ENCODE measurements at regions not wholly inside any gene's neighbourhood (a gene's known extent, or its start where the extent isn't known, plus 50 kb on each side); places are given as distances from the start of the nearest gene placed in this dataset.

DNA sequence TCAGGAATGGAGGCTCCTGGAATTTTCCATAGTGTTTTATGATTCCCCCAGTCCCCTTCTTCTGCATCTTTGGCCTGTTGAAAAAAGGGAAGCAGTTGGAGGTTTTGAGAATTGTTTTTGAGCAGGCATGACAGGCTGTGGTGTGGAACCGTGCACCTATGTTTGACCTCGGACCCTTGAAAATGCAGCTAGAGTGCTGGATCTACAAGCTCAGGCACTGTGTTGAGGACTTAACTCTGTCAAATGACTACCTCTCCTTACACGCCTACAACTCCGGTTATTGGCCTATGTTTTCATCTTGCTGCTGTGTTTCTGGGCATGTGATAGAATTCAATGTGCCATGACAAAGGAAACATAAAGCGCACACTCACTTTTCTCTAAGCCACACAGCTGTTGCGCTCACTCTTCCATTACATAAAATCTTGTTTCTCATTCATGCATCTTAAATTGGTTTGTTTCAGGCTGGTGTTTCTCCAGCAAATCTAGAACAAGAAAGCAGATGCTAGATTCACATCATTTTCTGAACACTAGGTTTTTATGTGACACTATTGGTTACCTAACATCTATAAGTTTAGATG is 616.6 kb downstream of the FGF9 start:
- no peaks in the 10 kb centered on the region for H3K27me3 ChIP-seq (ENCODE audit: control insufficient read depth, insufficient read depth, low read length)
- H3K4me3 ChIP-seq (ENCODE audit: insufficient read depth, low read depth, low read length) = no peak overlapping the region
- DNase-seq = no peak
- no peaks in the 10 kb centered on the region for H3K36me3 ChIP-seq (replicated peaks; ENCODE audit: control insufficient read depth, insufficient read depth, low read length)

GRCh38 chr13:22288496-22288895 is 617.6 kb downstream of the FGF9 start:
- no peaks in the 10 kb centered on the region for H3K27me3 ChIP-seq (ENCODE audit: control insufficient read depth, insufficient read depth, low read length)
- no peak overlapping the region for H3K4me3 ChIP-seq (ENCODE audit: insufficient read depth, low read depth, low read length)
- no peak for DNase-seq
- no peaks in the 10 kb centered on the region for H3K36me3 ChIP-seq (replicated peaks; ENCODE audit: control insufficient read depth, insufficient read depth, low read length)

GRCh38 chr13:22289711-22290110 is 618.8 kb downstream of the FGF9 start:
- no peaks in the 10 kb centered on the region for H3K36me3 ChIP-seq (replicated peaks; ENCODE audit: control insufficient read depth, insufficient read depth, low read length)
- DNase-seq = no peak
- no peaks in the 10 kb centered on the region for H3K27me3 ChIP-seq (ENCODE audit: control insufficient read depth, insufficient read depth, low read length)
- H3K4me3 ChIP-seq (ENCODE audit: insufficient read depth, low read depth, low read length) = no peak overlapping the region

- H3K27me3 ChIP-seq (ENCODE audit: control insufficient read depth, insufficient read depth, low read length) = no peaks in the 10 kb centered on the region
- DNase-seq = peak; percentile 17
- H3K4me3 ChIP-seq (ENCODE audit: insufficient read depth, low read depth, low read length) = no peak overlapping the region
- H3K36me3 ChIP-seq (replicated peaks; ENCODE audit: control insufficient read depth, insufficient read depth, low read length) = no peaks in the 10 kb centered on the region; the same call in 1 of the 2 replicates
Measured at GRCh38 chr13:22298530-22298929, 627.7 kb downstream of the FGF9 start.

DNA sequence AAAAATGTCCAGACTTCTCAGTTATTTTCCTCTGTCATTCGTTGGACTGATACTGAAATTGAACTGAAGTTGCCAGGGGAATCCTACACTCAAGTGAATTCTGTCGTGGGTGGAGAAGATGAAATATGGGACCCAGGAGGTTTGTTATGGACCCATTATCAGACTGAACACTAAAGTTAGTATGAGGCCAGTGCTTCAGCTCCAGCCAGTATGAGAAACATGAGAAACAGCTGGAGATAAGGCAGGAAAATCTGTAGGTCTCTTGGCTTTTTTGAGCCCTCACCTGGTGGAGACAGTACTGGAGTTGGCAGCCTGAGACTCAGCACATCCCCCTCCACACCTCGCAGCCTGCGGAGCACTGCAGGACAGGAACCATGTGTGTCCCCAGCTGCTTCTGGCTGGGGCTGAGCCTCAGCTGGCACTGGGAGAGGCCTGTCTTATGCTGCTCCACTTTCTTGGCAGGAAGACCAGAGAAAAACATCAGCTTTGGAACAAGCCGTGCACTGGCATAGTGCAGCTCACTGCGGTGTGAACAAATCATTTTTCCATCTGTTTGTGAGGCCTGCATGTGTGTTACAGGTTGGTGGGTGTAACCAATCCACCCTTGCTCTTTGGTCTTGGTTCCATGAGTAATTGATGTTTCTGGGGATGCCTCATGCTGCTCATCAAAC is 641.0 kb downstream of the FGF9 start:
- Histone ChIP-seq H3K4me3 (ENCODE audit: insufficient read depth, low read depth, low read length) (no peak overlapping the region), H3K27me3 (ENCODE audit: control insufficient read depth, insufficient read depth, low read length) (no peaks in the 10 kb centered on the region), H3K36me3 (replicated peaks; ENCODE audit: control insufficient read depth, insufficient read depth, low read length) (no peaks in the 10 kb centered on the region)
- no peak for DNase-seq

DNA sequence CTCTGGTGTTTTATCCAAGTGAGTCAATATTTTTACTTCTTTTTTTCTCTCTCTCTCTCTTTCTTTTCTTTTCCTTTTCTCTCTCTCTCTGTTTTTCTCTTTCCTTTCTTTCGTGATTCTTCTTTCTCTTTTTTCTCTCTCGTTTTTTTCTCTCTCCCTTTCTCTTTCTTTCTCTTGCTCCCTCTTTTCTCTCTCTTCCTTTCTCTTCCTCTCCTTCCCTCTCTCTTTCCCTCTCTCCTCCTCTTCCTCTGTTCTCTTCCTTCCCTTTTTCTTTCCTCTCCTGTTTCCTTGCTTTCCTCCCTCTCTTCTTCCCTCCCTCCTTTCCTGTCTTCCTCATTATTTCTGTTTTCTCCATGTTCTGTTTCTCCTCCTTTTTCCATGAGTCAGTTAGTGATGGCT is 641.5 kb downstream of the FGF9 start:
- H3K36me3 ChIP-seq (replicated peaks; ENCODE audit: control insufficient read depth, insufficient read depth, low read length) = no peaks in the 10 kb centered on the region
- no peaks in the 10 kb centered on the region for H3K27me3 ChIP-seq (ENCODE audit: control insufficient read depth, insufficient read depth, low read length)
- H3K4me3 ChIP-seq (ENCODE audit: insufficient read depth, low read depth, low read length) = no peak overlapping the region
- DNase-seq = no peak

- no peak overlapping the region for H3K4me3 ChIP-seq (ENCODE audit: insufficient read depth, low read depth, low read length)
- H3K27me3 ChIP-seq (ENCODE audit: control insufficient read depth, insufficient read depth, low read length) = no peaks in the 10 kb centered on the region
- no peaks in the 10 kb centered on the region for H3K36me3 ChIP-seq (replicated peaks; ENCODE audit: control insufficient read depth, insufficient read depth, low read length)
- DNase-seq = no peak
Measured at GRCh38 chr13:22316494-22317025, 645.7 kb downstream of the FGF9 start.

- DNase-seq = no peak
- Histone ChIP-seq H3K27me3 (ENCODE audit: control insufficient read depth, insufficient read depth, low read length) (no peaks in the 10 kb centered on the region), H3K36me3 (replicated peaks; ENCODE audit: control insufficient read depth, insufficient read depth, low read length) (no peaks in the 10 kb centered on the region), H3K4me3 (ENCODE audit: insufficient read depth, low read depth, low read length) (no peak overlapping the region)
Measured at GRCh38 chr13:22320991-22321390, 650.1 kb downstream of the FGF9 start.

DNA sequence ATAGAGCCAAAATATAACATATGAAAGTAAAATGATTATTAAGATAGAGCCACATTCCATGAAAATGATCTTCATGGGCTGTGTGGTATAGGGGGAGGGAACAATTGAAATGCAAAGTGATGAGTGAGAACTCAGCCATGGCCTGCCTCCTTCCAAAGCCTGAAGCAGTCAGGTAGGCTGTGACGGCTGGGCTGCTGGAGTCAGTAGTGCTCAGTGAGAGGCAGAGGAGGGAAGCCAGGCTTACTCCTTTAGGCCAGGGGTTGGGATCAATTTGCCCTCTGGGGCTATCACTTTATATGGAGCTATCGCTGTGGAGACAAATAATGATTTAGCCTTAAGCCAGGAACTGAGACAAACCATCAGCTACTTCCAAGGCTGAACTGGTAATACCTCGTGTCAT is 654.9 kb downstream of the FGF9 start:
- H3K36me3 ChIP-seq (replicated peaks; ENCODE audit: control insufficient read depth, insufficient read depth, low read length) = no peaks in the 10 kb centered on the region
- no peak overlapping the region for H3K4me3 ChIP-seq (ENCODE audit: insufficient read depth, low read depth, low read length)
- H3K27me3 ChIP-seq (ENCODE audit: control insufficient read depth, insufficient read depth, low read length) = no peaks in the 10 kb centered on the region
- peak; percentile 36 for DNase-seq

DNA sequence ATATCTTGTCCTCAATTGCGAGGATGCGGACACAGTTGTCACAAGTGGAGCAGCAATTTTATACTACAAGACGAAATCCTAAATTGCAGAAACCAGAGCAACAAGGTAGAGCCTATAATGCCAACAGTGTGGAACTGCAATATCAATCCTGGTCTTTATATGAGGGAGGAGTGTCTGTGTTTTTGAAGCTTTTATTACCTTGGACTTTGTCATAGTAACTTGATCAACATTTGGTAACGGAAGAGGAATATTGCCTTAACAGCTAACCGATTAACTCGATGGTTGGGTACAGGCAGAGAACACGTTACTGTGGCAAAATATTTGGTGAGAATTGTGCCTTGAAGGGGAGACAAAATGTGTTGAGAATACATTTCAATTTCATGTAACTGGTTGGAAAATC is 661.5 kb downstream of the FGF9 start:
- H3K4me3 ChIP-seq (ENCODE audit: insufficient read depth, low read depth, low read length) = no peak overlapping the region
- no peaks in the 10 kb centered on the region for H3K27me3 ChIP-seq (ENCODE audit: control insufficient read depth, insufficient read depth, low read length)

DNA sequence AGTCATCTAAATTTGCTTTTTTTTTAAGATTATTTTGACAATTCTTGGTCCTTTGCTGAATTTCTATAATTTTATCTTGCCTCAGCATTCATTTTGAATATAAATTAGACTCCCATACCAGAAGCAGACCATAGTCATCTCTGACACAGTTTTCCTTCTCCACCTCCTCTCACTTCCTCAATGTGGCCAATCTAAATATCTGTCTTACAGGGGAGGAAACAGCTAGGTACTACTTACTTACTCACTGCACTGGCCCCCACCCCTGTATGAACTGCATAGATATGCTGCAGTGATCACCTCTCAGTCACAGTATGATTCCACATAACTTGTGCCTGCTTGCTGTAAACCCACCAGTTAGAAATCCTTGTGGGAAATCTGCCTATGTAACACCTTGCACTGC is 665.6 kb downstream of the FGF9 start:
- H3K4me3 ChIP-seq (ENCODE audit: insufficient read depth, low read depth, low read length) = no peak overlapping the region
- no peaks in the 10 kb centered on the region for H3K27me3 ChIP-seq (ENCODE audit: control insufficient read depth, insufficient read depth, low read length)
- DNase-seq = no peak
- no peaks in the 10 kb centered on the region for H3K36me3 ChIP-seq (replicated peaks; ENCODE audit: control insufficient read depth, insufficient read depth, low read length)

More for the DNA sequence above, 661.5 kb downstream of the FGF9 start:
- no peak for DNase-seq
- no peaks in the 10 kb centered on the region for H3K36me3 ChIP-seq (replicated peaks; ENCODE audit: control insufficient read depth, insufficient read depth, low read length)

DNA sequence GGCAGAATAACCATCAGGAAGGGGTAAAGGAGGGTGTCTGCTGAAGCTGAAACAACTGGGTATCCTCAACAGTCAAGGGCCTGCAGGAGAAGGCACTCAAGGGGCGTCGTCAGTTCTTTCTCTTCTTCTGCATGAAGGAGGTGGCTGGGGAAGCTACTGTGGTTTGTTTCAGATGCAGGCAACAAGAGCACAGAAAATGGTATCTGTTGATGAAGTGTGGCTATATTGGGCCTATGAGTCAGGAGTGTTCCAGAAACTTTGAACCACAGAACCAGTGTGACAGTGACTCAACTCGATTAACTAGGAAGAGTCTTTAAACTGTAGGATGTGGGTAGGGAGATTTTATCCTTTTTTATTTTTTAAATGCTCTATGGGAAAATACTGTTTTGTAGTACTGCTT is 686.3 kb downstream of the FGF9 start:
- Histone ChIP-seq H3K27me3 (ENCODE audit: control insufficient read depth, insufficient read depth, low read length) (no peaks in the 10 kb centered on the region), H3K36me3 (replicated peaks; ENCODE audit: control insufficient read depth, insufficient read depth, low read length) (no peaks in the 10 kb centered on the region), H3K4me3 (ENCODE audit: insufficient read depth, low read depth, low read length) (no peak overlapping the region)
- DNase-seq = no peak

GRCh38 chr13:22369090-22369489 is 698.2 kb downstream of the FGF9 start:
- Histone ChIP-seq H3K27me3 (ENCODE audit: control insufficient read depth, insufficient read depth, low read length) (no peaks in the 10 kb centered on the region), H3K4me3 (ENCODE audit: insufficient read depth, low read depth, low read length) (no peak overlapping the region), H3K36me3 (replicated peaks; ENCODE audit: control insufficient read depth, insufficient read depth, low read length) (no peaks in the 10 kb centered on the region)
- no peak for DNase-seq

DNA sequence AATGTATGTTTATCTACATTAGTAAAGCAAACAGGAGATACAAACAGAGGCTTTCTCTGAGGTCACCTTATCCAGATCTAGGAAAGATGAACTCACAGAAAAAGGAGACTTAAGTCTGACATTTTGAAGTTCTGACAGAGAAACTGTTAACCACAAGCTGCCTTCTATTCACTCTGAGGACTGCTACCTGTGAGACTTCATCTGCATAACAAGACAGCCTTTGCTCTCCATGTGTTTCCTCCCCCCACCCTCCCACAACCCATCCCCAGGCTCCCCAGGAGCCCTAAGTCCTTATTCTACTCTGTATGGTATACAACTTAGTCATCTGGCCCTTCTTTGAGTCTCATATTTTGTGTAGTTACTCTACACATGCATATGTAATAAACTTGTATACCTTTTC is 699.0 kb downstream of the FGF9 start:
- no peak overlapping the region for H3K4me3 ChIP-seq (ENCODE audit: insufficient read depth, low read depth, low read length)
- no peaks in the 10 kb centered on the region for H3K36me3 ChIP-seq (replicated peaks; ENCODE audit: control insufficient read depth, insufficient read depth, low read length)
- no peaks in the 10 kb centered on the region for H3K27me3 ChIP-seq (ENCODE audit: control insufficient read depth, insufficient read depth, low read length)
- peak; percentile 49 for DNase-seq

GRCh38 chr13:22372261-22372660 is 701.4 kb downstream of the FGF9 start:
- no peak for DNase-seq
- Histone ChIP-seq H3K36me3 (replicated peaks; ENCODE audit: control insufficient read depth, insufficient read depth, low read length) (no peaks in the 10 kb centered on the region), H3K4me3 (ENCODE audit: insufficient read depth, low read depth, low read length) (no peak overlapping the region), H3K27me3 (ENCODE audit: control insufficient read depth, insufficient read depth, low read length) (no peaks in the 10 kb centered on the region)
